ENCODE measurements at regions not wholly inside any gene's neighbourhood (a gene's known extent, or its start where the extent isn't known, plus 50 kb on each side); places are given as distances from the start of the nearest gene placed in this dataset.
"Not testable (repeated sequence)": the region's sequence is repeated elsewhere in the genome, so short reads cannot be mapped to it uniquely, and the experiment has no call there.

GRCh38 chr1:173257805-173258204, 50.7 kb upstream of the TNFSF4 start:
- Histone ChIP-seq H3K27ac (replicated peaks) (no peak overlapping the region), H3K36me3 (no peaks in the 10 kb centered on the region), H3K4me3 (no peak overlapping the region), H3K4me1 (peaks cover 16% of the 10 kb centered on the region), H3K9me3 (replicated peaks) (peaks cover 26% of the 10 kb centered on the region), H3K27me3 (ENCODE audit: low read depth) (no peaks in the 10 kb centered on the region)
- DNase-seq, result no peak
- intact Hi-C loops (cut with micrococcal nuclease), result no loop called here
- no peak for TF ChIP-seq CTCF (IDR thresholded peaks at IDR 0.05; ENCODE audit: borderline replicate concordance)

GRCh38 chr1:173258479-173259264, 51.5 kb upstream of the TNFSF4 start:
- TF ChIP-seq CTCF (IDR thresholded peaks at IDR 0.05; ENCODE audit: borderline replicate concordance), result no peak
- Histone ChIP-seq H3K27ac (replicated peaks) (no peak overlapping the region), H3K36me3 (no peaks in the 10 kb centered on the region), H3K27me3 (ENCODE audit: low read depth) (no peaks in the 10 kb centered on the region), H3K9me3 (replicated peaks) (peaks cover 26% of the 10 kb centered on the region), H3K4me3 (no peak overlapping the region), H3K4me1 (peaks cover 16% of the 10 kb centered on the region)
- intact Hi-C loops (cut with micrococcal nuclease), result no loop called here
- DNase-seq, result no peak

- peaks cover 26% of the 10 kb centered on the region for H3K9me3 ChIP-seq (replicated peaks)
- intact Hi-C loops (cut with micrococcal nuclease); H3K36me3 ChIP-seq; H3K4me3 ChIP-seq; H3K27me3 ChIP-seq (ENCODE audit: low read depth); DNase-seq; H3K27ac ChIP-seq (replicated peaks): not testable (repeated sequence)
- peaks cover 11% of the 10 kb centered on the region for H3K4me1 ChIP-seq
These were observed 53.2 kb upstream of the TNFSF4 start for GRCh38 chr1:173260329-173260728.

GRCh38 chr1:173266841-173267240, 59.7 kb upstream of the TNFSF4 start:
- no peak for DNase-seq
- Histone ChIP-seq H3K27ac (replicated peaks) (no peak overlapping the region), H3K9me3 (replicated peaks) (no peaks in the 10 kb centered on the region), H3K27me3 (ENCODE audit: low read depth) (no peaks in the 10 kb centered on the region), H3K4me3 (no peak overlapping the region), H3K36me3 (no peaks in the 10 kb centered on the region), H3K4me1 (no peaks in the 10 kb centered on the region)
- intact Hi-C loops (cut with micrococcal nuclease), result no loop called here
- TF ChIP-seq CTCF (IDR thresholded peaks at IDR 0.05; ENCODE audit: borderline replicate concordance), result no peak

GRCh38 chr1:173267453-173267945, 60.4 kb upstream of the TNFSF4 start:
- intact Hi-C loops (cut with micrococcal nuclease), result no loop called here
- no peak for TF ChIP-seq CTCF (IDR thresholded peaks at IDR 0.05; ENCODE audit: borderline replicate concordance)
- H3K27me3 ChIP-seq (ENCODE audit: low read depth), result no peaks in the 10 kb centered on the region
- H3K36me3 ChIP-seq, result no peaks in the 10 kb centered on the region
- no peak overlapping the region for H3K4me3 ChIP-seq
- H3K4me1 ChIP-seq, result no peaks in the 10 kb centered on the region
- H3K27ac ChIP-seq (replicated peaks), result no peak overlapping the region
- DNase-seq, result no peak
- H3K9me3 ChIP-seq (replicated peaks), result no peaks in the 10 kb centered on the region

- no peak for TF ChIP-seq CTCF (IDR thresholded peaks at IDR 0.05; ENCODE audit: borderline replicate concordance)
- DNase-seq, result no peak
- intact Hi-C loops (cut with micrococcal nuclease), result no loop called here
- no peak overlapping the region for H3K4me3 ChIP-seq
- no peaks in the 10 kb centered on the region for H3K27me3 ChIP-seq (ENCODE audit: low read depth)
- no peaks in the 10 kb centered on the region for H3K36me3 ChIP-seq
- H3K4me1 ChIP-seq, result no peaks in the 10 kb centered on the region
- no peak overlapping the region for H3K27ac ChIP-seq (replicated peaks)
- no peaks in the 10 kb centered on the region for H3K9me3 ChIP-seq (replicated peaks)
These were observed 61.1 kb upstream of the TNFSF4 start for GRCh38 chr1:173268261-173268660.

Measured in left ventricle myocardium inferior (tissue), 1 donor.